Motor neuron (in vitro differentiated cells): ENCODE measurements at regions not wholly inside any gene's neighbourhood (a gene's known extent, or its start where the extent isn't known, plus 50 kb on each side); places are given as distances from the start of the nearest gene placed in this dataset.
A peak's percentile ranks its signal among the peaks of the same experiment; 100 is the strongest.

Experiments
- ATAC-seq, 8 experiments: fragments of 200-7000 bp; cut with Tn5 transposase; replicated peaks in 6 of 8; 2 replicates each; pipeline ENCODE4 v1.8.0; 2021; ENCODE audit warnings: mild to moderate bottlenecking in 8 of 8, moderate library complexity in 8 of 8
- H3K27ac ChIP-seq, 2 donors: fragments of 250-450 bp; sonication (Bioruptor Pico); 2 replicates each; pipeline ENCODE4 v1.9.0; 2021; ENCODE audit warnings: antibody characterized with exemption in 2 of 2, mild to moderate bottlenecking in 2 of 2, moderate library complexity in 1 of 2
- H3K4me1 ChIP-seq, 2 donors: fragments of 250-450 bp; sonication (Bioruptor Pico); replicated peaks in 1 of 2; 2 replicates each; pipeline ENCODE4 v1.6.1; 2021; ENCODE audit warnings: antibody characterized with exemption in 2 of 2, mild to moderate bottlenecking in 2 of 2, moderate library complexity in 1 of 2
- H3K4me3 ChIP-seq, 5 donors: fragments of 250-450 bp; sonication (Bioruptor Pico); 2 replicates each; pipeline ENCODE4 v1.9.0; 2021; ENCODE audit warnings: antibody characterized with exemption in 5 of 5, mild to moderate bottlenecking in 5 of 5, moderate library complexity in 4 of 5
- WGBS, 10 experiments: fragments of 450-650 bp; shearing (Covaris generic); methylation state at CpG; one replicate each; pipeline ENCODE4 v1.0.0; 2022; 5-methylcytosine and 5-hydroxymethylcytosine counted together
- in situ Hi-C, 9 experiments: fragments of 400-800 bp; cut with MboI; loops; one replicate each; pipeline ENCODE4 v1.15.0; 2021; ENCODE audit warnings: low sequenced_read_pairs in 9 of 9, low pct_unique_long_range_greater_than_20kb in 2 of 9; ENCODE audit not compliant: unreplicated experiment in 9 of 9

DNA sequence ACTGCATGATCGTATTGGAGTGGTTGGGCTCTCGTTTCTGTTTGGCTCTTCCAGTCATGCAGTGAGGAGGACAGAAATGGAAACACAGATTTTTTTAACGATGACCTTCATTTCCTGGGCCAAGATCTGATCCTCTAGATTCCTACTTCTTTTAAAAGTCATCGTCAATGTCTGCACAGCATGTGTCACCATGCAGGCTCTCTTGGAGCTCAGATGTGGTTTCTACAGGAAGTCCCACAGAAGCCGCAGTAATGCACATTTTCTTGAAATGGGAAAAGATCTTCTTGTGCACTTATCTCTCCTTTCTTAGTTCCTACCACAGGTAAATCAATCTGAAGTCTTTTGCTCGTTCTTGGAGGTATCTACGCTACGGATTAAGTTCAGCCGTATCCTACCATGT, 626.9 kb downstream of the EFNB2 start:
- H3K4me3 ChIP-seq = no peak overlapping the region
- 35 to 100% (median 83%) methylated on average over 1 to 9 of the region's 9 CpGs for WGBS, 10 experiments
- H3K4me1 ChIP-seq = peaks cover 0 to 5% of the 10 kb centered on the region in 2 donors
- H3K27ac ChIP-seq = no peak overlapping the region
- ATAC-seq = no peak
- in situ Hi-C loops = no loop called here

DNA sequence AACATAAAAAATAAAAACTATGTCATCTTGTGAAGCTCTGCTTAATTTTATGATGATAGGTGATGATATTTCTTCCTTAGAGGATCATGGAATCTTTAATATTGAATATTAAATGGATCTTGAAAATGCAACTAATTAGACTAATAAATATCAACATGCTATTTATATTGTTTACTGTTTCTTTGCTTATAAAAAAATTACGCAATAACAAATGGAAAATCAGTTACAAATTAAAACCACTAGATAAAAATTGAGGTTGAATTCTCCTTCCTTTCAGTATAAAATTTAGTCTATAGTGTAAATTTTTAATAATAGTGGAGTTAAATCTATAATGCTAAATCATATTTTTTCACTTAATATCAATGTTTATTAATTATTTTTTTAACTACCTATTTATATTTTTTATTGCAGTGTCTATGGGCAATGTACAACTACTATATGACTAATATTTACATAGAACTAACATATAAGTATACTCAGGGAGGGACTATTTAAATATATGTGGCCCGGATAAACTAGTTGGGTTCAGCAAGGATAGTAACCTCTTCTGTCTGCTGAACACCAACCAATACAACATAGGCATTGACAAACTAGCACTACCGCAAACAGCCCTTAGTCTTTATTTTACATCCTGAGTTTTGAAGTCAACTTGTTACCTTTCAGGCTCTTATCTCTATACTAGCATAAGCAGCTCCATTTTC, 628.0 kb downstream of the EFNB2 start:
- ATAC-seq = no peak
- Histone ChIP-seq H3K4me1 (peaks cover 0 to 5% of the 10 kb centered on the region in 2 donors), H3K4me3 (no peak overlapping the region), H3K27ac (no peak overlapping the region)
- 83 to 100% (median 95%) methylated on average over 1 to 3 of the region's 3 CpGs for WGBS, 10 experiments
- in situ Hi-C loops = no loop called here

- Histone ChIP-seq H3K4me3 (no peak overlapping the region), H3K4me1 (peaks cover 0 to 5% of the 10 kb centered on the region in 2 donors), H3K27ac (no peak overlapping the region)
- in situ Hi-C loops = no loop called here
- peak in 1 of 8 experiments; percentile 36 for ATAC-seq
- WGBS, 10 experiments = 40 to 96% (median 81%) methylated on average over 1 to 5 of the region's 5 CpGs
These were observed 628.7 kb downstream of the EFNB2 start for GRCh38 chr13:105906746-105907145.

GRCh38 chr13:105904034-105904742, 631.3 kb downstream of the EFNB2 start:
- Histone ChIP-seq H3K4me3 (no peak overlapping the region), H3K4me1 (peaks cover 0 to 5% of the 10 kb centered on the region in 2 donors), H3K27ac (no peak overlapping the region)
- WGBS, 10 experiments = 22 to 100% (median 86%) methylated on average over 1 to 9 of the region's 9 CpGs
- in situ Hi-C loops = no loop called here
- peak in 4 of 8 experiments; percentile 24 to 73 (median 36) for ATAC-seq

GRCh38 chr13:105902396-105902795, 633.1 kb downstream of the EFNB2 start:
- in situ Hi-C loops = no loop called here
- 93 to 100% (median 100%) methylated on average over 2 of the region's 2 CpGs; no CpG with 5 or more reads in 4 of the 10 experiments for WGBS, 10 experiments
- Histone ChIP-seq H3K4me3 (no peak overlapping the region), H3K27ac (no peak overlapping the region), H3K4me1 (peaks cover 0 to 5% of the 10 kb centered on the region in 2 donors)
- no peak for ATAC-seq

GRCh38 chr13:105897575-105897974, 637.9 kb downstream of the EFNB2 start:
- Histone ChIP-seq H3K4me3 (no peak overlapping the region), H3K27ac (no peak overlapping the region), H3K4me1 (peaks cover 4 to 8% of the 10 kb centered on the region in 2 donors)
- ATAC-seq = no peak
- WGBS, 10 experiments = 39 to 100% (median 87%) methylated on average over 2 to 6 of the region's 6 CpGs
- in situ Hi-C loops = no loop called here

- in situ Hi-C loops = no loop called here
- Histone ChIP-seq H3K27ac (peak overlapping the region in 1 of 2 donors; percentile 37), H3K4me1 (peaks cover 4 to 8% of the 10 kb centered on the region in 2 donors), H3K4me3 (no peak overlapping the region)
- 0 to 78% (median 43%) methylated on average over 1 to 2 of the region's 2 CpGs; no CpG with 5 or more reads in 1 of the 10 experiments for WGBS, 10 experiments
- ATAC-seq = peak in 5 of 8 experiments; percentile 58 to 97 (median 79)
These were observed 640.8 kb downstream of the EFNB2 start for GRCh38 chr13:105894697-105895096.

- H3K27ac ChIP-seq = no peak overlapping the region
- no peak overlapping the region for H3K4me3 ChIP-seq
- peak in 2 of 8 experiments; percentile 67 to 72 for ATAC-seq
- 0 to 92% (median 58%) methylated on average over 1 to 4 of the region's 4 CpGs for WGBS, 10 experiments
- in situ Hi-C loops = no loop called here
- peaks cover 4 to 8% of the 10 kb centered on the region in 2 donors for H3K4me1 ChIP-seq
These were observed 645.0 kb downstream of the EFNB2 start for GRCh38 chr13:105890509-105890908.

DNA sequence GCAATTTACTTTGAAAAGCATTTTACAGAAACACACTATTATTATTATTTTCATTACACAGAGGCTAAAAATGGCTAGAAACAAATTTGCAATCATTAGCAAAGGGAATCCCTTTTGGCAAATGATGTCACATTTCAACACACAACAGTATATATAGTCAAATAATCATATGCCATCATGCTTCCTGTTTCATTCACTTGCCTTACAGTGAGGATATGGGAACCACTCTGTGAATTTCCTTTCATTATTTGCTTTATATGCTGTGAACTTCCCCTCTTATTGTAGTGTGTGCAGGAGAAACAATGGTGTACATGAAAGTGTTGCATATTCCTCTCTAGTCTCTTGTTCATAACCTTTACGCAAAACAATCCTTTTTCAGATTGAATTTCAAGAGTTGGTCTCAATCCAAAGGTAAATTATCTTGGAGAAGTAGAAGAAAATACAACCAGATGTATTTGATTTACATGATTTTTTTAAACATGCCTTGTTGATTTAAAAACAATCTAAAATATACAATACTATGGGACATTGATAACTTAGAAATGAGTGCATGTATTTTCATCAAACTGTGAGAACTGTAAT, 657.3 kb downstream of the EFNB2 start:
- no peak for ATAC-seq
- Histone ChIP-seq H3K27ac (no peak overlapping the region), H3K4me1 (no peaks in the 10 kb centered on the region), H3K4me3 (no peak overlapping the region)
- WGBS, 10 experiments = 13 to 100% (median 86%) methylated on average over 1 of the region's 1 CpG; no CpG with 5 or more reads in 3 of the 10 experiments
- in situ Hi-C loops = no loop called here

DNA sequence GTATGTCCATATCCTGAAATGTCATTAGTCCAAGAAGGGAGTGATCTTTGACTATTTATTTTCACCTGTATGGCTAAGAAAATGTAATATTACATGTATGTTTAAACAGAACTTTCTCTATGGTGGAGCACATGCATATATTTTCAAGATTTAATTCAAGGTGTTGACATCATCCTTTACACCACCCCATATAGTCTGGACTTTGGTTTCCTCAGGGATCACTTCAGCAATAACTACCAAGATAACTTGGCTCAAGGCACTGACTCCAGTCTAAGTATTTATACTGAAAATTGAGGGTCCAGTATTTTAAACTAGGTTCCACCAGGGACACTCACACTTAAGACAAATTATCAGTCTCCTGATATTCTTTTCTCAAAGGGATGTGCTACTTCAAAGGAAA, 660.6 kb downstream of the EFNB2 start:
- no peak for ATAC-seq
- Histone ChIP-seq H3K4me3 (no peak overlapping the region), H3K27ac (no peak overlapping the region), H3K4me1 (no peaks in the 10 kb centered on the region)
- in situ Hi-C loops = no loop called here

- 71 to 100% (median 86%) methylated on average over 1 of the region's 1 CpG; no CpG with 5 or more reads in 4 of the 10 experiments for WGBS, 10 experiments
- Histone ChIP-seq H3K4me3 (no peak overlapping the region), H3K27ac (no peak overlapping the region), H3K4me1 (no peaks in the 10 kb centered on the region)
- in situ Hi-C loops = no loop called here
- ATAC-seq = no peak
These were observed 663.7 kb downstream of the EFNB2 start for GRCh38 chr13:105871768-105872167.

DNA sequence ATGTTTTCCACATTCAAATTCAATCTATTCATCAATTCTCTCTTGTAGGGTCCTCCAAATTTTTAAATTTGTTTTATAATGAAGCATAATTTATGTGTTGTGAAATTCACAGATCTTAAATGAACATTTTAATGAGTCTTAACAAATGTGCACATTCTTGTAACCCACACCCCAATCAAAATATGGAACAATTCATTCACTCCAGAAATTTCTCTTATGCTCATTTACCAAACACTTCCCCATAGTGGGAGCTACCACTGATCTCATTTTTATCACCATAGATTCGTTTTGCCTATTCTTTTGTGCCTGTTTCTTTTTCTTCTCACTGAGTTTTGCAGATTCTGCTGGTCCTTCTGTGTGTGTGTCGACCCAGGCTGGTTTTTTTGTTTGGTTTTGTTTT, 664.1 kb downstream of the EFNB2 start:
- H3K4me1 ChIP-seq = no peaks in the 10 kb centered on the region
- WGBS, 10 experiments = 0 to 92% (median 55%) methylated on average over 2 of the region's 2 CpGs
- peak in 3 of 8 experiments; percentile 46 to 61 (median 50) for ATAC-seq
- no peak overlapping the region for H3K27ac ChIP-seq
- in situ Hi-C loops = no loop called here
- H3K4me3 ChIP-seq = no peak overlapping the region

DNA sequence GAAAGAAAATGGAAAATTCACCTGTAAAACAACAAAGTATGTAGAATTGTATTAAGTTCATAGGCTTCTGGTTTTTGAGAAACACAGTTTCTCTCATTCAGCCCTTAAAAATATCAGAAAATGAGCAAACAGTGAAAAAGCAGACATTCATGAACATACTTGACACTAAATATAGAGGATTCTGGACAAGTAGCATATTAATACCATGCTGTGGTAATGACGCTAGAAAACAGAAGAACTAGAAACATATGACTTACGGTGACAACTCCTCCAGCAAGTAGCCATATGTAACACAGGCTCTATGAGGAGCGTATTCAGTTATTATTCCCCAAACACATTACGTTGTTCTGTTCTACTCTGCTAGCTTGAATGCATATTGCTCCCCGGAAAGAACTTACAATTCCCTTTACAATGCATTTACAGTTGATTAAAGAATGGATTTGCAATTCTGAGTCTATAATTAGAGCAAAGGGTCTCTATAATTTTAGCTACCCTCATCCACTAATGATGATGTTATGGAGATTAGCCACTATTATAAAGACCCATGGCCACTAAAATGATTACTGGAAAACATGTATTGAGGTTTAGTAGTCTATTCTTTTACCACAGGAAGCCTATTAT, 672.1 kb downstream of the EFNB2 start:
- no peak overlapping the region for H3K4me3 ChIP-seq
- no peak overlapping the region for H3K27ac ChIP-seq
- ATAC-seq = peak in 4 of 8 experiments; percentile 24 to 59 (median 38)
- WGBS, 10 experiments = 12 to 90% (median 51%) methylated on average over 3 to 5 of the region's 5 CpGs; no CpG with 5 or more reads in 3 of the 10 experiments
- in situ Hi-C loops = no loop called here
- peaks cover 0 to 10% of the 10 kb centered on the region in 2 donors for H3K4me1 ChIP-seq
